Peyer's patch (tissue), 4 donors: ENCODE measurements at regions not wholly inside any gene's neighbourhood (a gene's known extent, or its start where the extent isn't known, plus 50 kb on each side); places are given as distances from the start of the nearest gene placed in this dataset.

Experiments used
- CTCF ChIP-seq, 6 experiments: fragments of 450-650 bp in 4 of 6; fragments of 200-600 bp in 2 of 6; sonication (generic) in 1 of 6; IDR thresholded peaks; one replicate each; pipeline ENCODE4 v1.5.1; 2017 to 2019; ENCODE audit warnings: antibody characterized with exemption in 6 of 6, mild to moderate bottlenecking in 3 of 6, moderate library complexity in 1 of 6
- POLR2A ChIP-seq, 2 donors: fragments of 450-650 bp; IDR thresholded peaks; one replicate each; pipeline ENCODE4 v1.5.1; 2017; ENCODE audit warnings: antibody characterized with exemption in 2 of 2, mild to moderate bottlenecking in 2 of 2, moderate library complexity in 2 of 2

- TF ChIP-seq POLR2A (IDR thresholded peaks at IDR 0.05) (no peak), CTCF (IDR thresholded peaks at IDR 0.05) (no peak)
Measured at GRCh38 chr3:151520105-151520504, 59.2 kb upstream of the IGSF10 start.
